Renal cortex interstitium (tissue), 11 donors: ENCODE measurements at regions not wholly inside any gene's neighbourhood (a gene's known extent, or its start where the extent isn't known, plus 50 kb on each side); places are given as distances from the start of the nearest gene placed in this dataset.
"Not testable (repeated sequence)": the region's sequence is repeated elsewhere in the genome, so short reads cannot be mapped to it uniquely, and the experiment has no call there.

Source experiments
- DNase-seq, 11 donors: peaks; one replicate each; pipeline ENCODE4 v3.0.0-alpha.2; 2013; ENCODE audit warnings: low read depth in 9 of 11, low spot score in 4 of 11; ENCODE audit errors: extremely low read depth in 1 of 11

- no peak for DNase-seq
Measured at GRCh38 chr6:57974653-57975052, 657.2 kb downstream of the PRIM2 start.

- not testable (repeated sequence) for DNase-seq
Measured at GRCh38 chr6:57975127-57975526, 657.7 kb downstream of the PRIM2 start.

- DNase-seq = not testable (repeated sequence)
Measured at GRCh38 chr6:57976371-57976770, 658.9 kb downstream of the PRIM2 start.

GRCh38 chr6:57983603-57984002, 666.2 kb downstream of the PRIM2 start:
- DNase-seq = not testable (repeated sequence)

GRCh38 chr6:57984575-57984974, 667.1 kb downstream of the PRIM2 start:
- peak in 5 of 11 donors; percentile 1 to 12 (median 5) for DNase-seq

- DNase-seq = not testable (repeated sequence)
Measured at GRCh38 chr6:57985734-57986133, 668.3 kb downstream of the PRIM2 start.

- not testable (repeated sequence) for DNase-seq
Measured at GRCh38 chr6:57986584-57986983, 669.2 kb downstream of the PRIM2 start.

- DNase-seq = not testable (repeated sequence)
Measured at GRCh38 chr6:57989520-57990080, 672.2 kb downstream of the PRIM2 start.

- DNase-seq = not testable (repeated sequence)
Measured at GRCh38 chr6:57998858-57999619, 681.6 kb downstream of the PRIM2 start.

- not testable (repeated sequence) for DNase-seq
Measured at GRCh38 chr6:58000233-58000632, 682.8 kb downstream of the PRIM2 start.

GRCh38 chr6:58003417-58004167, 686.2 kb downstream of the PRIM2 start:
- not testable (repeated sequence) for DNase-seq

GRCh38 chr6:58007334-58008000, 690.0 kb downstream of the PRIM2 start:
- DNase-seq = not testable (repeated sequence)

- DNase-seq = not testable (repeated sequence)
Measured at GRCh38 chr6:58008001-58008335, 690.5 kb downstream of the PRIM2 start.

GRCh38 chr6:58011954-58012600, 694.6 kb downstream of the PRIM2 start:
- not testable (repeated sequence) for DNase-seq

GRCh38 chr6:58016614-58017013, 699.2 kb downstream of the PRIM2 start:
- DNase-seq = not testable (repeated sequence)

- not testable (repeated sequence) for DNase-seq
Measured at GRCh38 chr6:58028188-58028587, 710.8 kb downstream of the PRIM2 start.

- not testable (repeated sequence) for DNase-seq
Measured at GRCh38 chr6:58038213-58038612, 720.8 kb downstream of the PRIM2 start.

GRCh38 chr6:58046584-58046983, 729.2 kb downstream of the PRIM2 start:
- not testable (repeated sequence) for DNase-seq

GRCh38 chr6:58047389-58047788, 730.0 kb downstream of the PRIM2 start:
- DNase-seq = not testable (repeated sequence)
